IgD-negative memory B cell (primary cell): ENCODE measurements at regions not wholly inside any gene's neighbourhood (a gene's known extent, or its start where the extent isn't known, plus 50 kb on each side); places are given as distances from the start of the nearest gene placed in this dataset.
"Not testable (repeated sequence)": the region's sequence is repeated elsewhere in the genome, so short reads cannot be mapped to it uniquely, and the experiment has no call there.

ENCODE experiments used
- H3K27ac Mint-ChIP-seq, 3 donors: one replicate each; pipeline ENCODE4 v1.8.0; 2020 to 2022; ENCODE audit warnings: mild to moderate bottlenecking in 3 of 3, mixed read lengths in 3 of 3, moderate library complexity in 1 of 3
- H3K27me3 Mint-ChIP-seq: one replicate; pipeline ENCODE4 v1.8.0; 2021; ENCODE audit warnings: mixed read lengths
- H3K36me3 Mint-ChIP-seq: one replicate; pipeline ENCODE4 v1.8.0; 2020; ENCODE audit warnings: mild to moderate bottlenecking, mixed read lengths
- H3K4me1 Mint-ChIP-seq, 3 donors: one replicate each; pipeline ENCODE4 v1.8.0; 2020 to 2022; ENCODE audit warnings: mixed read lengths in 3 of 3, mild to moderate bottlenecking in 1 of 3
- H3K4me3 Mint-ChIP-seq, 4 donors: one replicate each; pipeline ENCODE4 v1.8.0; 2020 to 2022; ENCODE audit warnings: mild to moderate bottlenecking in 4 of 4, mixed read lengths in 4 of 4, moderate library complexity in 3 of 4
- H3K9me3 Mint-ChIP-seq, 3 donors: one replicate each; pipeline ENCODE4 v1.8.0; 2020 to 2021; ENCODE audit warnings: mixed read lengths in 3 of 3, mild to moderate bottlenecking in 1 of 3

DNA sequence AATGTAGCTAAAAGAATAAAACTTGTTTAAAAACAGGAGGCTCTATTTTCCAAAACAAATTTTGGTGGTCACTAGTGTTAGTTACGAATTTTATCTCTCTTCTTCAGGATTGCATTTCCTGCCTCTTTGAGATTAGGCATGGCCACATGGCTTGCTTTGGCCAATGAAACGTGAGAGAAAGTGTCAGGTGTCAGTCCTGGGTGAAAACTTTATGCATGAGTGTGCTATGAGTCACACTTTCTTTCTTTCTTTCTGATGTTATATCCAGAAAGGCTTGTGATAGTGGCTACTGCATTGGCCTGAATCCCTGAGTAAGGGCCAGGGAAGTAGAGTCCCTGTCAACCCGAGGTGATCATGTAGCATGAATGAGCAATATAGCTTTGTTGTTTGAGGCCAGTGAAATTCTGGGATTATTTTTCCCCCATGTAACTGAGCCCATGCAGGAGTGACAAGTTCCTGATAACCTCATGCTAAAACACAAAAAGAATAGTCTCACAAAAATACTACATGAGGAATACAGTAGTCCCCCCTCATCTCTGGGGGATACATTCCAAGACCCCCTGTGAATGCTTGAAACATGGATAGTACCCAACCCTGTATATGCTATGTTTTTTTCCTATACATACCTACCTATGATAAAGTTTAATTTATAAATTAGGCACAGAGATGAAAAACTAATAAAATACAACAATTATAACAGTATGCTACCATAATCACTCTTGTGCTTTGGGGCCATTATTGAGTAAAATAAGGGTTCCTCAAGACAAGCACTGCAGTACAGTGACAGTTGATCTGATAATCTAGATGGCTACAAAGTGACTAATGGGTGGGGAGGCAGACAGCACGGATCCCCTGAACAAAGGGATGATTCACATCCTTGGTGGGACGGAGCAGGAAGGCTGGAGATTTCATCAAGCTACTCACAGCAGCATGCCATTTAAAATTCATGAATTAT lies 109.5 kb downstream of the CDC42EP3 start:
- Mint-ChIP-seq H3K27ac (peak overlapping the region in 1 of 3 donors; percentile 73), H3K9me3 (peaks cover 0 to 1% (median 0%) of the 10 kb centered on the region in 3 donors), H3K27me3 (no peaks in the 10 kb centered on the region), H3K36me3 (no peaks in the 10 kb centered on the region), H3K4me1 (peaks cover 18 to 36% (median 29%) of the 10 kb centered on the region in 3 donors), H3K4me3 (peak overlapping the region in 1 of 4 donors; percentile 70)

- Mint-ChIP-seq H3K27ac (no peak overlapping the region), H3K36me3 (no peaks in the 10 kb centered on the region), H3K27me3 (no peaks in the 10 kb centered on the region), H3K4me3 (no peak overlapping the region), H3K4me1 (peaks cover 10 to 24% (median 18%) of the 10 kb centered on the region in 3 donors), H3K9me3 (peaks cover 0 to 1% (median 0%) of the 10 kb centered on the region in 3 donors)
Measured at GRCh38 chr2:37563375-37564015, 107.9 kb downstream of the CDC42EP3 start.

DNA sequence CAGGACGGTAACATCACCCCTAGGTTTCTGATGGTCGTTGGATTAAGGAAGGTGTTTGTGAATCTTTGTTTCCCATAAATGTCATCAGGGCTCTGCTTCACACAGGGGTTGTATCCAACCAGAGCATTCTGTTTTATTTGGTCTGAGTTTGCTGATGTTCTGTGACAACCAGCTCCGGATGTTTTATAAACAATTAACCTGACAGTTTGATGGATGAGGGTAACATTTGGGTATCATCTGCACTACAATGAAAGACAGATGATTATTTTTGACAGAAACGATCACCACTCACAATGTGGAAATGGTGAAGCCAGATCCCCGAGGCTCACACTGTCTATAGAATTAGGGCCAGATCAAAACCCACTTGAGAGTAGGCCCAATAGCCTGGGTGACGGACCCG lies 107.1 kb downstream of the CDC42EP3 start:
- Mint-ChIP-seq H3K4me1 (peaks cover 6 to 20% (median 15%) of the 10 kb centered on the region in 3 donors), H3K4me3 (no peak overlapping the region), H3K36me3 (no peaks in the 10 kb centered on the region), H3K27ac (no peak overlapping the region), H3K27me3 (no peaks in the 10 kb centered on the region), H3K9me3 (peaks cover 0 to 1% (median 0%) of the 10 kb centered on the region in 3 donors)

- peaks cover 0 to 1% (median 0%) of the 10 kb centered on the region in 3 donors for H3K9me3 Mint-ChIP-seq
- no peak overlapping the region for H3K4me3 Mint-ChIP-seq
- no peaks in the 10 kb centered on the region for H3K36me3 Mint-ChIP-seq
- H3K27ac Mint-ChIP-seq = no peak overlapping the region
- no peaks in the 10 kb centered on the region for H3K27me3 Mint-ChIP-seq
- peaks cover 4 to 21% (median 12%) of the 10 kb centered on the region in 3 donors for H3K4me1 Mint-ChIP-seq
Measured at GRCh38 chr2:37566517-37566981, 104.9 kb downstream of the CDC42EP3 start.

DNA sequence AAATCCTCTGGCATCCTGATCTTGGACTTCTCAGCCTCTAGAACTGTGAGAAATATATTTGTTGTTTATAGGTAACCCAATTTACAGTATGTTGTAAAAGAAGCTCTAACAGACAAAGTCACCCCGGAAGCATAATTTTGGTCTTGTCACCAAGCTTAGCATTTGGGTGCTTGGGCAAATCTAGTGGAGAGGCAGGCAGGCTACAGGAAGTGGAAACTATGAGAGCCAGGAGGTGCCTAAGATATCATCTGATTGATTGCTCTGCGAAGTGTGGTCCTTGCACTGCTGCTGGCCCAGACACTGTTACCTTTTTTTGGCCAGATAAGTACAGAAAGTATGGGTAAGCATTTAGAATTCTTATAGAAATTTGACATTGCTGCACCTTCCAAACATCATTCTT lies 102.9 kb downstream of the CDC42EP3 start:
- H3K27me3 Mint-ChIP-seq = no peaks in the 10 kb centered on the region
- H3K36me3 Mint-ChIP-seq = no peaks in the 10 kb centered on the region
- H3K4me3 Mint-ChIP-seq = no peak overlapping the region
- no peak overlapping the region for H3K27ac Mint-ChIP-seq
- H3K9me3 Mint-ChIP-seq = no peaks in the 10 kb centered on the region
- H3K4me1 Mint-ChIP-seq = peaks cover 5 to 20% (median 8%) of the 10 kb centered on the region in 3 donors

DNA sequence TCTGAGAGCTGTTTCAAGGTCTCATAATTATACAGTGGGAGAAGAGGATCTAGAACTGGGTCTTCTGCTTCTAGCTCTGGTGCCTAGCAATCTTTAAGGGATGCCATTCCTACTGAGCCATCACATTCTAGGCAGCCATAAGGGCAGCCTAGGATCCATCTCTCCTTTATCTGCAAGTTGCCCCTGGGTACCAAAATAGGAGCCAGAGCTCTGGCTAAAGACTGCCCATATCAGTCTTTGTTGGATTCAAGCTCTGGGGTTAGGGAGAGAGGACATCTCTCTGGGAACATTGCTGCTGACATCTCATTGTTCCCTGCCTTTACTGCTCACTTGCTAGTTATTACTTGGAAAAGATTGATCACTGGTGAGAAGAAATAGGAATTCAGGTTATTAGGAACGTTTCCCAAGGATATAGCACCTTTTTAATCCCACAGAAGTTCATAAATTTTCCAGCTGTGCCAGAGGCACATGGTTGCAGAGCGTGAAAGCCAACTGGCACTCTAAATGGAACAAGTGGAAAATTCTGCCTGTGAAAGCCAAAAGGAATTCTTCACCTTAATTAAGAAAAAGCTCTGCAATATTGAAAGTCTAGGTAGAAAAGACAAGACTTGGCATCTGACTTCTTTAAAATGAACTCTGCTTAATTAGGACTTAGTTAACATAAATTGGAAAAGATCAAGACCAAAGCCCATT lies 102.2 kb downstream of the CDC42EP3 start:
- Mint-ChIP-seq H3K4me1 (peaks cover 9 to 23% (median 11%) of the 10 kb centered on the region in 3 donors), H3K4me3 (no peak overlapping the region), H3K36me3 (no peaks in the 10 kb centered on the region), H3K9me3 (no peaks in the 10 kb centered on the region), H3K27me3 (no peaks in the 10 kb centered on the region), H3K27ac (no peak overlapping the region)

- no peaks in the 10 kb centered on the region for H3K9me3 Mint-ChIP-seq
- no peaks in the 10 kb centered on the region for H3K27me3 Mint-ChIP-seq
- H3K4me3 Mint-ChIP-seq = no peak overlapping the region
- H3K36me3 Mint-ChIP-seq = no peaks in the 10 kb centered on the region
- H3K4me1 Mint-ChIP-seq = peaks cover 10 to 25% (median 16%) of the 10 kb centered on the region in 3 donors
- H3K27ac Mint-ChIP-seq = no peak overlapping the region
Measured at GRCh38 chr2:37569986-37570679, 101.3 kb downstream of the CDC42EP3 start.

DNA sequence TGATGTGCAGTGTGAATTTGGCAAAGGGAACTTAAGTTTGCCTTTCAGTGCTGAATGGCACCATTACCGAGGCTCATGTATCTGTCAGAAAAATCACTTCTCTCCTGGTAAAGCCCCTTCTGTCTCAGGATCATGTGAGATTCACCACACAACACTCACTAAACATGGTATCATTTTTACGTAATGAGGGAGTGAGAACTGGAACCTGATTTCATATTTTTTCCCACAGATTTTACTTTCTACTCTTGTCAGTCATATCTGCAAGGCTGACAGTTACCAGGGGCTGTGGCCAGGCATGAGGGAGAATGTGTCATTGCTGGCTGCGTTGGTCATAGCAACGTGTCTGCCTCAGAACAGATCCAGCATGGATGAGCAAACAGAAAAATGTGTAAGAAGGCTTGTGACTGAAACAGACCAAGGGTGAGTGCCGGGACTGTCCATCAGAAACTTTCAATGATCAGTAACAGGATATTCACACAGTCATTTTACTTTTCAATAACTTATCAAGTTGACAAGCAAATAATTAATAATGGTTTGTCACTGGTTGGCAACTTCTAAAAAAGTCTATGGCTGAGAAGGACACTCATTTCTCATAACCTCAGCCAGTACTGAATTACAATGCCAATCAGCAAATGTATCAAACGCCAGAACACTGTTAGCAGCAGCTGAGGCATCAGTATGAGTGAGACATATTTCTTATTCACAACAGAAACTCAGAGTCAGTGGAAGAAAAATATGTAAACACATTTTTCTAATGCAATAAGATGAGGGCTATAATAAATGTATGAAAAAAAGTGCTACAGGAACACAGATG lies 100.5 kb downstream of the CDC42EP3 start:
- peak overlapping the region in 1 of 4 donors; percentile 50 for H3K4me3 Mint-ChIP-seq
- no peaks in the 10 kb centered on the region for H3K27me3 Mint-ChIP-seq
- no peak overlapping the region for H3K27ac Mint-ChIP-seq
- no peaks in the 10 kb centered on the region for H3K9me3 Mint-ChIP-seq
- H3K4me1 Mint-ChIP-seq = peaks cover 10 to 25% (median 16%) of the 10 kb centered on the region in 3 donors
- no peaks in the 10 kb centered on the region for H3K36me3 Mint-ChIP-seq

GRCh38 chr2:37571587-37572136 lies 99.8 kb downstream of the CDC42EP3 start:
- Mint-ChIP-seq H3K9me3 (no peaks in the 10 kb centered on the region), H3K4me3 (no peak overlapping the region), H3K36me3 (no peaks in the 10 kb centered on the region), H3K27ac (no peak overlapping the region), H3K4me1 (peaks cover 10 to 25% (median 16%) of the 10 kb centered on the region in 3 donors), H3K27me3 (no peaks in the 10 kb centered on the region)

DNA sequence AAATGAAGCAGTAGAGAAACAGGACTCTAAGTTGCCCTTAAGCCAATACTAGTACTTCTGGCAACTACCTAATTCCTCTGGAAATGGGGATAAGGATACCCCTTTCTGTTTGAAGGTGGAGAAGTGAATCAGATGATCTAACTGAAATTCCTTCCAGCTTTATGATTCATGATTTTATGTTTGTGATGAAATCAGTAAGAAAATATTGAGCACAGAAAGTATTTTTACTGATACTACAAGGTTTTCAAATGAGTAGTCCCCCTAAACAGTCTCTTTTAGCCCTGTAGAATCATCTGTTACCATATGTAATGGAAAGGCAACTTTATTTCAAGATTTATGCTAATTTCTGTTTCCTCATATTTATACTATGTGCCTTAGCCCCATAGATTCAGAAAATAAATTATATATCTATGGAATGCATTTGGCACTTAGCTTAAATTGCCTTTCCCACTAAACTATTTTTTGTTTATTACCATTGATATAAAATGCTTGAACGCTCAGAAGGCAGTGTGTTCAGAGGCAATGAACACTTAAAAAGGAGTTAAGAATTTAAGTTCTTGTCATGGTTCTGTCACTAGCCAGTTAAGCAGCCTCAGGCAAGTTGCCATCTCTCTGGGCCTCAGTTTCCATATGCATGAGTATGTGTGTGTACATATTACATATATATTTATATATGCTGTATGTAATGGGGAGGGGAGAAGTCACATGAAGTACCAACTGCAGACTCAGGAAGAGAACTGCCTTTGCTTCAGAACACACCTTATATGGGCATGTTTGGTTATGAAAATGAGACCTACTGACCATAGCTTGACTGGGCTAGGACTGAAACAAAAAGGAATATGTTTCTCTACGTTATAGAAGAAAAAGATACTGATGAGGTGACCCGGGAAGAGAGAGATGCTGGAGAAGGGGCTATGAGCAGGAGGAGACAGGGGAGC lies 97.7 kb downstream of the CDC42EP3 start:
- Mint-ChIP-seq H3K4me1 (peaks cover 10 to 22% (median 16%) of the 10 kb centered on the region in 3 donors), H3K36me3 (no peaks in the 10 kb centered on the region), H3K4me3 (peak overlapping the region in 3 of 4 donors; percentile 45 to 61 (median 59)), H3K27me3 (no peaks in the 10 kb centered on the region), H3K27ac (peak overlapping the region in 1 of 3 donors; percentile 9), H3K9me3 (no peaks in the 10 kb centered on the region)

GRCh38 chr2:37575780-37576179 lies 95.7 kb downstream of the CDC42EP3 start:
- Mint-ChIP-seq H3K4me3 (no peak overlapping the region), H3K27ac (no peak overlapping the region), H3K4me1 (peaks cover 10 to 16% (median 14%) of the 10 kb centered on the region in 3 donors), H3K9me3 (peaks cover 0 to 6% (median 3%) of the 10 kb centered on the region in 3 donors), H3K27me3 (no peaks in the 10 kb centered on the region), H3K36me3 (no peaks in the 10 kb centered on the region)

- not testable (repeated sequence) for H3K27ac Mint-ChIP-seq, H3K4me3 Mint-ChIP-seq, H3K36me3 Mint-ChIP-seq
Measured at GRCh38 chr2:37576194-37576593, 95.2 kb downstream of the CDC42EP3 start.

More at GRCh38 chr2:37576194-37576593, 95.2 kb downstream of the CDC42EP3 start:
- peaks cover 10 to 16% (median 11%) of the 10 kb centered on the region in 3 donors for H3K4me1 Mint-ChIP-seq
- H3K27me3 Mint-ChIP-seq, H3K9me3 Mint-ChIP-seq: not testable (repeated sequence)
